ENCODE measurements at regions not wholly inside any gene's neighbourhood (a gene's known extent, or its start where the extent isn't known, plus 50 kb on each side); places are given as distances from the start of the nearest gene placed in this dataset.
A peak's percentile ranks its signal among the peaks of the same experiment; 100 is the strongest.
"Not testable (repeated sequence)": the region's sequence is repeated elsewhere in the genome, so short reads cannot be mapped to it uniquely, and the experiment has no call there.

DNA sequence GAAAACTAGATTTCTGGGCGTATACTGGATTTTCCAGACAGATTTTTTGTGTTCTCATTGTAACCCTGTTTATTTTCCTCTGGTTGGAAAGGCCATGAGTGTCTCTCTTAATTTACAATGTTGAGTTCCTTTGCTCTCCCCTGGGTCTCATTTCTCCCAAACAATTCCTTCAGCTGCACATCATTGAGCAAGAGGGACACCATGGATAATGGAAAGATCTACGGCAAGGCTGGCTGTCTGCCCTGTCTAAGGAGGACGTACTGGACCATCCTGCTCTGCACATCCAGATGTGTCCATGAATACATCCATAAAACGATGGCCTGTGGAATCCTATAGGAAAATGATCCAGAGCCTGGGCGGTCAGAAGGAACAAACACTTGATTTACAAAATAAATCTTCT is 258.1 kb upstream of the MCTP2 start:
- peaks cover 0 to 6% of the 10 kb centered on the region in 2 donors for H3K27me3 Mint-ChIP-seq
- DNase-seq (ENCODE audit: low spot score) = no peak
- no peak for ATAC-seq
- no peaks in the 10 kb centered on the region for H3K36me3 Mint-ChIP-seq
- no peak overlapping the region for H3K4me3 Mint-ChIP-seq
- H3K4me1 Mint-ChIP-seq (ENCODE audit: low read depth in 2 of 2) = no peaks in the 10 kb centered on the region
- no peaks in the 10 kb centered on the region for H3K9me3 Mint-ChIP-seq
- H3K27ac Mint-ChIP-seq = no peak overlapping the region

DNA sequence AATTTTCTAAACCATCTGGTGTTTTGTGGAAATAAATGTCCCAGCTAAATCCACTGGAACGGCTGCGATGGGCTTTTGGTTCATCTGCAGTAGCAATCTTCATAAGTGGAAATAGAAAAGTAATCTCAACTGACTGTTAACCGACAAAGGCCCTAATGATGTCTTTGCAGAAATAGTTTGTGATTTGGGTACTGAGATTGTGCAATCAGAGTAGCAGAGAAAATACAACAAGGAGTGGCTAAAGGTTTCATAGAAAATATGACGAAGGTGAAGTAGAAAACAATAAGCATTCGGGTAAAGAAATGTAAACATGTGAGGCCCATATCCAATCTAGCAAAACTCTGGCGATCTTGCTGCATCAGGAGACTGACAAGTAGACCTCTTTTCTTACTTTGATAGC is 262.6 kb upstream of the MCTP2 start:
- no peaks in the 10 kb centered on the region for H3K4me1 Mint-ChIP-seq (ENCODE audit: low read depth in 2 of 2)
- DNase-seq (ENCODE audit: low spot score) = no peak
- H3K27ac Mint-ChIP-seq = no peak overlapping the region
- H3K9me3 Mint-ChIP-seq = no peaks in the 10 kb centered on the region
- H3K36me3 Mint-ChIP-seq = no peaks in the 10 kb centered on the region
- no peak for ATAC-seq
- H3K27me3 Mint-ChIP-seq = peaks cover 5 to 7% of the 10 kb centered on the region in 2 donors
- H3K4me3 Mint-ChIP-seq = no peak overlapping the region

DNA sequence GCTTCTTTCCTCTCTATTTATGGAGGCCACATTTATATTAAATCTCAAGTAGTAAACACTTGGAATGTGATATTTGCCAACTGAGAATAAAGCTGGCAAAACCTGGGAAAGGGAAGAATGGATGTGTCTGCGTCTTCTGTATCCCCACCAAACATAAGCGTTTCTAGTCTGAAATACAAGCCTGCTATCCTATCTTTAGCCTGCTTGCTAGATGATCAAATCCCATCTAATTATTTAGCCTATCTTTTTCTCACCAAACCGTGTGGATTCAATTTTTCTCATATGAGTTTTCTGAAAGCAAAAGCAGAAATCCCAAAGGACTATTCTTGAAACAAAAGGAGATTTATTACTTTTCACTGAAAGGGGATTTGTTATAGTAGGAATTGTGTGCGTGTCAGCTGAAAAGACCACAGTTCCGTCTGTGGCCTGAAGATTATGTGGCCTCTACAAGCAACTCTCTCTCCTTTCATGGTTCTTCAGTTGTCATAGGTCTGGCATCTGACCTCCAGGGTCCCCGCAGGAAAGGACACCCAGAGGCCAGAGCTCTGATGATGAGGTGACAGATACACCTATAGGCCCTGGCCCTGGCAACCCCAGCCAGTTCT is 266.0 kb upstream of the MCTP2 start:
- Mint-ChIP-seq H3K4me1 (ENCODE audit: low read depth in 2 of 2) (no peaks in the 10 kb centered on the region), H3K9me3 (no peaks in the 10 kb centered on the region), H3K27ac (no peak overlapping the region), H3K4me3 (no peak overlapping the region), H3K27me3 (peaks cover 18 to 20% of the 10 kb centered on the region in 2 donors), H3K36me3 (no peaks in the 10 kb centered on the region)
- no peak for DNase-seq (ENCODE audit: low spot score)
- ATAC-seq = no peak

- no peaks in the 10 kb centered on the region for H3K4me1 Mint-ChIP-seq (ENCODE audit: low read depth in 2 of 2)
- ATAC-seq = no peak
- peaks cover 23 to 52% of the 10 kb centered on the region in 2 donors for H3K27me3 Mint-ChIP-seq
- no peak overlapping the region for H3K4me3 Mint-ChIP-seq
- H3K36me3 Mint-ChIP-seq = no peaks in the 10 kb centered on the region
- H3K27ac Mint-ChIP-seq = no peak overlapping the region
- no peak for DNase-seq (ENCODE audit: low spot score)
- no peaks in the 10 kb centered on the region for H3K9me3 Mint-ChIP-seq
Observed at GRCh38 chr15:93954985-93955571, 276.3 kb upstream of the MCTP2 start.

GRCh38 chr15:93948726-93949125 is 282.6 kb upstream of the MCTP2 start:
- Mint-ChIP-seq H3K9me3 (no peaks in the 10 kb centered on the region), H3K27me3 (peaks cover 22 to 23% of the 10 kb centered on the region in 2 donors)
- ATAC-seq = no peak

GRCh38 chr15:93943586-93943985 is 287.8 kb upstream of the MCTP2 start:
- Mint-ChIP-seq H3K27ac (no peak overlapping the region), H3K4me1 (ENCODE audit: low read depth in 2 of 2) (peaks cover 0 to 5% of the 10 kb centered on the region in 2 donors), H3K36me3 (no peaks in the 10 kb centered on the region), H3K9me3 (no peaks in the 10 kb centered on the region), H3K27me3 (peaks cover 0 to 19% of the 10 kb centered on the region in 2 donors), H3K4me3 (no peak overlapping the region)
- ATAC-seq (no peak), DNase-seq (ENCODE audit: low spot score) (no peak)

More at GRCh38 chr15:93948726-93949125, 282.6 kb upstream of the MCTP2 start:
- no peak for DNase-seq (ENCODE audit: low spot score)
- Mint-ChIP-seq H3K27ac (no peak overlapping the region), H3K4me1 (ENCODE audit: low read depth in 2 of 2) (no peaks in the 10 kb centered on the region), H3K36me3 (no peaks in the 10 kb centered on the region), H3K4me3 (no peak overlapping the region)

DNA sequence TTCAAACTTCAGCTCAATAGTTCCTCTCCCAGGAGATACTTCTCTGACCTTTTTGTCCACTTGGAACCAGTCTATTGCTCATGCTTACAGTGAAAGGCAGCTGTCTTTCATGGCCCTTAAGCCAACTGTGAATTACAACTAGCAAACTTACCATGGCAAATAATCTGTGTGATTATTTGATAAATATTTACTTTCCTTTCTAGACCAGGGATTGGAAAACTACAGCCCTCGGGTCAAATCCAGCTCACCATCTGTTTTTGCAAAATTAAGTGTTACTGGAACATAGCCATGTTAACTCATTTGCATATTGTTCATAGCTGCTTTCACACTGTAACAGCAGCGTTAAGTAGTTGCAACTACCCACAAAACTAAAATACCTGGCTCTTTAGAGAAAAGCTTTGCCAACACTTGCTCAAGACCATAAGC is 289.1 kb upstream of the MCTP2 start:
- DNase-seq (ENCODE audit: low spot score) (no peak), ATAC-seq (peak in 1 of 2 donors; percentile 44)
- H3K4me1 Mint-ChIP-seq (ENCODE audit: low read depth in 2 of 2) = peaks cover 0 to 5% of the 10 kb centered on the region in 2 donors
- H3K36me3 Mint-ChIP-seq = no peaks in the 10 kb centered on the region
- peaks cover 0 to 22% of the 10 kb centered on the region in 2 donors for H3K27me3 Mint-ChIP-seq
- H3K4me3 Mint-ChIP-seq = peak overlapping the region; percentile 38
- H3K27ac Mint-ChIP-seq = peak overlapping the region in 1 of 2 donors; percentile 31
- no peaks in the 10 kb centered on the region for H3K9me3 Mint-ChIP-seq

DNA sequence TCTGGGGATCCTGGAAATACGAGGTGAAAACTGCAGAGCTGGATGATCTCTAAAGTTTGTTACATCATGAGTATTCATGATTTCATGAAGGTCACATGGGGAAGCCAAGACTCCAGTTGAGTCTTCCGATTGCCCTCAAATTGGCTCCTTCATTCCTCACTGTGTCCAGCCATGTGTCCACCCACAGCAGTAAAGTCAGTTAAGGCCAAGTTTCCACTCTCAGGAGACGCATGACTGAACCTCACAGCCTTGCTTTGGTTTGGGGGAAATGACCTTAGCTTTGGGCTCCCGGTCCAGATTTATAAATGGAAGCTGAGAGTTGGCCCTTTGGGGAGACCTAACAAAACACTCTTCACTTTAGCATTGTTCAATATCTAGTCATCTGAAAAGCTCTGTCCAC is 289.7 kb upstream of the MCTP2 start:
- Mint-ChIP-seq H3K4me1 (ENCODE audit: low read depth in 2 of 2) (peaks cover 0 to 5% of the 10 kb centered on the region in 2 donors), H3K9me3 (no peaks in the 10 kb centered on the region), H3K27me3 (peaks cover 0 to 20% of the 10 kb centered on the region in 2 donors), H3K36me3 (no peaks in the 10 kb centered on the region), H3K4me3 (no peak overlapping the region), H3K27ac (no peak overlapping the region)
- no peak for DNase-seq (ENCODE audit: low spot score)
- no peak for ATAC-seq

DNA sequence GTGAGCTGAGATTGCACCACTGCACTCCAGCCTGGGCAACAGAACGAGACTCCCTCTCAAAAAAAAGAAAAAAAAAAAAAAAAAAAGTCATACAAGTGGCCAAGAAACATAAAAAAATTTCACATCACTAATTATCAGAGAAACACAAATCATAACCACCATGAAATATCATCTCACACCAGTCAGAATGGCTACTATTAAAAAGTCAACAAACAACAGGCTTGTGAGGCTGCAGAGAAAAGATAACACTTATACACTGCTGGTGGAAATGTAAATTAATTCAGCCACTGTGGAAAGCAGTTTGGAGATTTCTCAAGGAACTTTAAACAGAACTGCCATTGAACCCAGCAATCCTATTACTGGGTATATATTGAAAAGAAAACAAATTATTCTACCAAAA is 291.1 kb upstream of the MCTP2 start:
- H3K4me3 Mint-ChIP-seq = no peak overlapping the region
- no peak overlapping the region for H3K27ac Mint-ChIP-seq
- H3K4me1 Mint-ChIP-seq (ENCODE audit: low read depth in 2 of 2) = peaks cover 0 to 5% of the 10 kb centered on the region in 2 donors
- no peaks in the 10 kb centered on the region for H3K9me3 Mint-ChIP-seq
- H3K27me3 Mint-ChIP-seq = peaks cover 0 to 12% of the 10 kb centered on the region in 2 donors
- ATAC-seq (no peak), DNase-seq (ENCODE audit: low spot score) (no peak)
- H3K36me3 Mint-ChIP-seq = no peaks in the 10 kb centered on the region

DNA sequence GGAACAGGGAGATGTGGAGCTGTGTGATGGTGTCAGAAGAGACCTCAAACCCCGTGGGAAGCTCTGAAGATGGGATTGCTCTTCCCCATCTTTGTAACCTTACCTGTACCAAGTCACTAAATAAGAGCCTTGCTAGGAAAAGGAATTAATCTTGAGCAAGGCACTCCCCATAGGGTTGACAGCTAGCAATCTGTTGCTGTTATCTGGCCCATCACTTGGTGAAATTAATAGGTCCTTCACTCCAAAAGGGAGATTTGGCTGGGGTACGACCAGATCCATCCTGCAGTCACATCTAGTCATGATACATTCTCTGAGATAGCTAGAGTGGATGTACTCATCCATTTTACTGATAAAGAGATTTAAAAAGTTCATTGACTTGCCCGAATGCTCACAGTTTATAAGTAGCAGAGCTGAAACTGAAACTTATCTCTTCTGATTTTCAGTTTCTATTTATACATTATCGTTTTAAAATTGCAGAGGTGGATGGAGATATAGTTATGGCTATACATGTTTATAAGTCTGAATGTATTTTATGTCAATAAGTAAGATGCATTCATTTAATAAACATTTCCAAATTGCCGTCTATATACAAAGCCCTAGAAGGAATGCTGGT is 299.1 kb upstream of the MCTP2 start:
- ATAC-seq = peak; percentile 49 to 53
- Mint-ChIP-seq H3K27me3 (peaks cover 10 to 15% of the 10 kb centered on the region in 2 donors), H3K9me3 (peaks cover 4% of the 10 kb centered on the region), H3K27ac (peak overlapping the region; percentile 34 to 42), H3K36me3 (no peaks in the 10 kb centered on the region), H3K4me1 (ENCODE audit: low read depth in 2 of 2) (peaks cover 10 to 12% of the 10 kb centered on the region in 2 donors), H3K4me3 (peak overlapping the region; percentile 44)
- no peak for DNase-seq (ENCODE audit: low spot score)

- DNase-seq (ENCODE audit: low spot score) = no peak
- H3K27me3 Mint-ChIP-seq = peaks cover 25 to 28% of the 10 kb centered on the region in 2 donors
- ATAC-seq = no peak
- H3K4me1 Mint-ChIP-seq (ENCODE audit: low read depth in 2 of 2) = peaks cover 10 to 12% of the 10 kb centered on the region in 2 donors
- no peak overlapping the region for H3K27ac Mint-ChIP-seq
- H3K4me3 Mint-ChIP-seq = no peak overlapping the region
- H3K36me3 Mint-ChIP-seq = no peaks in the 10 kb centered on the region
- peaks cover 4% of the 10 kb centered on the region for H3K9me3 Mint-ChIP-seq
Observed at GRCh38 chr15:93929375-93930094, 301.8 kb upstream of the MCTP2 start.

DNA sequence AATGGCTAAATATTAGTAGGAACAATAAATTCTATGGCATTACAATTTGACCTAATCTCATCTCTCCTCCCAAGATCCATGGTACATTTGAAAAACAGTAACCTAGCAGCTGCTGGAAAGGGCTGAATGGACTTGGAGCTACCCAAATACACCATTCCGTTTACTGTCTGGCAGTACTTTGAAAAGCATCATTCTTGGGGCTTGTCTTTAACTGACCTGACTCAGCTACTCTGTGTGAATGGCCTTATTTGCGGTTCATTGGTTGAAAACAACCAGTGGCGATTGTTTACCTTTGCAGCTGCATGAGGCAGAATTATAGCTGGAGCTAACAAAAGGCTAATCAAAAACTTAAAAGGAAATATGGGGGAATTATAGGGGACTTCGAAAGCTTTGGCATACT is 311.2 kb upstream of the MCTP2 start:
- H3K4me1 Mint-ChIP-seq (ENCODE audit: low read depth in 2 of 2) = no peaks in the 10 kb centered on the region
- peaks cover 12% of the 10 kb centered on the region for H3K36me3 Mint-ChIP-seq
- H3K27me3 Mint-ChIP-seq = peaks cover 28 to 40% of the 10 kb centered on the region in 2 donors
- DNase-seq (ENCODE audit: low spot score) (no peak), ATAC-seq (no peak)
- no peak overlapping the region for H3K4me3 Mint-ChIP-seq
- H3K27ac Mint-ChIP-seq = no peak overlapping the region
- H3K9me3 Mint-ChIP-seq = peaks cover 6% of the 10 kb centered on the region

- ATAC-seq; H3K4me3 Mint-ChIP-seq; H3K9me3 Mint-ChIP-seq; DNase-seq (ENCODE audit: low spot score); H3K27ac Mint-ChIP-seq; H3K4me1 Mint-ChIP-seq (ENCODE audit: low read depth in 2 of 2): not testable (repeated sequence)
- Mint-ChIP-seq H3K27me3 (peaks cover 26 to 36% of the 10 kb centered on the region in 2 donors), H3K36me3 (peaks cover 12% of the 10 kb centered on the region)
Observed at GRCh38 chr15:93918801-93919200, 312.6 kb upstream of the MCTP2 start.

DNA sequence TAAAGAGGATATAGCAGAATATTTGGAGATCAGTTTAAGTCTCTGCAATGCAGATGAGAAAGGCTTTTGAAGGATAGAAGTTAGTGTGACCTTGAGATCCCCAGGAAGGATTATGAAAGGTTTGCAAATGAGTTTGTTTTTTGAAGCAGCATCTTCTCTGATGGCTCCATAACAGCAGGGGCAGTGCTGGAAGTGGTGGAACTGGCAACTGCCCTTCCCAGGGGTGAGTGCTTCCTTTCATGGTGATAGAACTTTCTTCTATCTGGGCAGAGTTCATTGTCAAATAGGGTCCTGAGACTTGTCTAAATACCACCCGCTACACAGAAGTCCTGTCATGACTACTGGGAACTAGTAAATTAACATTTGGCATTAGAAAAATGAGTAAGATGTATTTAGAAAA is 314.2 kb upstream of the MCTP2 start:
- peaks cover 8% of the 10 kb centered on the region for H3K36me3 Mint-ChIP-seq
- no peaks in the 10 kb centered on the region for H3K4me1 Mint-ChIP-seq (ENCODE audit: low read depth in 2 of 2)
- no peak for ATAC-seq
- H3K27me3 Mint-ChIP-seq = peaks cover 17 to 25% of the 10 kb centered on the region in 2 donors
- no peak overlapping the region for H3K4me3 Mint-ChIP-seq
- H3K9me3 Mint-ChIP-seq = peaks cover 4% of the 10 kb centered on the region
- DNase-seq (ENCODE audit: low spot score) = no peak
- H3K27ac Mint-ChIP-seq = no peak overlapping the region
